ENCODE measurements at regions not wholly inside any gene's neighbourhood (a gene's known extent, or its start where the extent isn't known, plus 50 kb on each side); places are given as distances from the start of the nearest gene placed in this dataset.
"Not testable (repeated sequence)": the region's sequence is repeated elsewhere in the genome, so short reads cannot be mapped to it uniquely, and the experiment has no call there.

GRCh38 chr3:125886006-125886405 is 83.0 kb upstream of the ROPN1B start:
- H3K4me3 ChIP-seq (replicated peaks in 1 of 2; ENCODE audit: low read depth in 1 of 2, low read length in 2 of 2); H3K4me1 ChIP-seq (ENCODE audit: control insufficient read depth in 1 of 2, insufficient read depth in 2 of 2, low read length in 2 of 2); H3K9me3 ChIP-seq (ENCODE audit: control insufficient read depth in 1 of 2, insufficient read depth in 1 of 2, low read depth in 1 of 2, low read length in 2 of 2); H3K36me3 ChIP-seq (ENCODE audit: control insufficient read depth in 1 of 2, insufficient read depth in 2 of 2, low read length in 2 of 2); H3K9me2 ChIP-seq (ENCODE audit: insufficient read depth); H3K27me3 ChIP-seq (ENCODE audit: insufficient read depth, low read length); H4K20me1 ChIP-seq (ENCODE audit: insufficient read depth); ATAC-seq; DNase-seq (ENCODE audit: low read depth, low spot score); intact Hi-C loops (cut with micrococcal nuclease); H3K27ac ChIP-seq (ENCODE audit: low read depth, low read length); H2AFZ ChIP-seq (ENCODE audit: low read depth, low read length, poor library complexity, severe bottlenecking); H3K4me2 ChIP-seq (ENCODE audit: low read length); CTCF ChIA-PET; RAD21 ChIA-PET (ENCODE audit: low non-redundant PET in 1 of 2, low total read pairs in 2 of 2, uncharacterized antibody in 2 of 2, unreplicated experiment in 2 of 2); H3K79me2 ChIP-seq (ENCODE audit: insufficient read depth, low read length); H3K9ac ChIP-seq (ENCODE audit: low read length); POLR2A ChIA-PET; BruUV-seq (replicated peaks): not testable (repeated sequence)

GRCh38 chr3:125899181-125899580 is 69.8 kb upstream of the ROPN1B start:
- H3K4me3 ChIP-seq (replicated peaks in 1 of 2; ENCODE audit: low read depth in 1 of 2, low read length in 2 of 2); H4K20me1 ChIP-seq (ENCODE audit: insufficient read depth); CTCF ChIA-PET; RAD21 ChIA-PET (ENCODE audit: low non-redundant PET in 1 of 2, low total read pairs in 2 of 2, uncharacterized antibody in 2 of 2, unreplicated experiment in 2 of 2); H3K27me3 ChIP-seq (ENCODE audit: insufficient read depth, low read length); H3K9ac ChIP-seq (ENCODE audit: low read length); H3K27ac ChIP-seq (ENCODE audit: low read depth, low read length); DNase-seq (ENCODE audit: low read depth, low spot score); H3K4me1 ChIP-seq (ENCODE audit: control insufficient read depth in 1 of 2, insufficient read depth in 2 of 2, low read length in 2 of 2); H3K79me2 ChIP-seq (ENCODE audit: insufficient read depth, low read length); intact Hi-C loops (cut with micrococcal nuclease); H3K9me2 ChIP-seq (ENCODE audit: insufficient read depth); H3K36me3 ChIP-seq (ENCODE audit: control insufficient read depth in 1 of 2, insufficient read depth in 2 of 2, low read length in 2 of 2); H3K4me2 ChIP-seq (ENCODE audit: low read length); H3K9me3 ChIP-seq (ENCODE audit: control insufficient read depth in 1 of 2, insufficient read depth in 1 of 2, low read depth in 1 of 2, low read length in 2 of 2); ATAC-seq; POLR2A ChIA-PET; BruUV-seq (replicated peaks); H2AFZ ChIP-seq (ENCODE audit: low read depth, low read length, poor library complexity, severe bottlenecking): not testable (repeated sequence)

- H4K20me1 ChIP-seq (ENCODE audit: insufficient read depth); H3K9ac ChIP-seq (ENCODE audit: low read length); H3K79me2 ChIP-seq (ENCODE audit: insufficient read depth, low read length); POLR2A ChIA-PET; ATAC-seq; H3K36me3 ChIP-seq (ENCODE audit: control insufficient read depth in 1 of 2, insufficient read depth in 2 of 2, low read length in 2 of 2); CTCF ChIA-PET; H2AFZ ChIP-seq (ENCODE audit: low read depth, low read length, poor library complexity, severe bottlenecking); H3K4me1 ChIP-seq (ENCODE audit: control insufficient read depth in 1 of 2, insufficient read depth in 2 of 2, low read length in 2 of 2); H3K9me3 ChIP-seq (ENCODE audit: control insufficient read depth in 1 of 2, insufficient read depth in 1 of 2, low read depth in 1 of 2, low read length in 2 of 2); H3K9me2 ChIP-seq (ENCODE audit: insufficient read depth); H3K27me3 ChIP-seq (ENCODE audit: insufficient read depth, low read length); H3K4me3 ChIP-seq (replicated peaks in 1 of 2; ENCODE audit: low read depth in 1 of 2, low read length in 2 of 2); H3K27ac ChIP-seq (ENCODE audit: low read depth, low read length); intact Hi-C loops (cut with micrococcal nuclease); DNase-seq (ENCODE audit: low read depth, low spot score); RAD21 ChIA-PET (ENCODE audit: low non-redundant PET in 1 of 2, low total read pairs in 2 of 2, uncharacterized antibody in 2 of 2, unreplicated experiment in 2 of 2); BruUV-seq (replicated peaks); H3K4me2 ChIP-seq (ENCODE audit: low read length): not testable (repeated sequence)
Observed at GRCh38 chr3:125901473-125901872, 67.5 kb upstream of the ROPN1B start.

- intact Hi-C loops (cut with micrococcal nuclease); H3K4me2 ChIP-seq (ENCODE audit: low read length); BruUV-seq (replicated peaks); H2AFZ ChIP-seq (ENCODE audit: low read depth, low read length, poor library complexity, severe bottlenecking); H3K27me3 ChIP-seq (ENCODE audit: insufficient read depth, low read length); ATAC-seq; DNase-seq (ENCODE audit: low read depth, low spot score); H3K27ac ChIP-seq (ENCODE audit: low read depth, low read length); H3K36me3 ChIP-seq (ENCODE audit: control insufficient read depth in 1 of 2, insufficient read depth in 2 of 2, low read length in 2 of 2); RAD21 ChIA-PET (ENCODE audit: low non-redundant PET in 1 of 2, low total read pairs in 2 of 2, uncharacterized antibody in 2 of 2, unreplicated experiment in 2 of 2); H4K20me1 ChIP-seq (ENCODE audit: insufficient read depth); H3K4me1 ChIP-seq (ENCODE audit: control insufficient read depth in 1 of 2, insufficient read depth in 2 of 2, low read length in 2 of 2); H3K79me2 ChIP-seq (ENCODE audit: insufficient read depth, low read length); H3K9ac ChIP-seq (ENCODE audit: low read length); H3K9me2 ChIP-seq (ENCODE audit: insufficient read depth); H3K4me3 ChIP-seq (replicated peaks in 1 of 2; ENCODE audit: low read depth in 1 of 2, low read length in 2 of 2); CTCF ChIA-PET; POLR2A ChIA-PET; H3K9me3 ChIP-seq (ENCODE audit: control insufficient read depth in 1 of 2, insufficient read depth in 1 of 2, low read depth in 1 of 2, low read length in 2 of 2): not testable (repeated sequence)
Observed at GRCh38 chr3:125903780-125904455, 65.1 kb upstream of the ROPN1B start.

GRCh38 chr3:125907279-125907678 is 61.7 kb upstream of the ROPN1B start:
- H3K27me3 ChIP-seq (ENCODE audit: insufficient read depth, low read length); CTCF ChIA-PET; H3K4me1 ChIP-seq (ENCODE audit: control insufficient read depth in 1 of 2, insufficient read depth in 2 of 2, low read length in 2 of 2); H3K9me3 ChIP-seq (ENCODE audit: control insufficient read depth in 1 of 2, insufficient read depth in 1 of 2, low read depth in 1 of 2, low read length in 2 of 2); H3K27ac ChIP-seq (ENCODE audit: low read depth, low read length); H3K36me3 ChIP-seq (ENCODE audit: control insufficient read depth in 1 of 2, insufficient read depth in 2 of 2, low read length in 2 of 2); H3K79me2 ChIP-seq (ENCODE audit: insufficient read depth, low read length); BruUV-seq (replicated peaks); intact Hi-C loops (cut with micrococcal nuclease); DNase-seq (ENCODE audit: low read depth, low spot score); H3K9me2 ChIP-seq (ENCODE audit: insufficient read depth); ATAC-seq; POLR2A ChIA-PET; H3K9ac ChIP-seq (ENCODE audit: low read length); H4K20me1 ChIP-seq (ENCODE audit: insufficient read depth); H2AFZ ChIP-seq (ENCODE audit: low read depth, low read length, poor library complexity, severe bottlenecking); RAD21 ChIA-PET (ENCODE audit: low non-redundant PET in 1 of 2, low total read pairs in 2 of 2, uncharacterized antibody in 2 of 2, unreplicated experiment in 2 of 2); H3K4me2 ChIP-seq (ENCODE audit: low read length); H3K4me3 ChIP-seq (replicated peaks in 1 of 2; ENCODE audit: low read depth in 1 of 2, low read length in 2 of 2): not testable (repeated sequence)
